ENCODE measurements at regions not wholly inside any gene's neighbourhood (a gene's known extent, or its start where the extent isn't known, plus 50 kb on each side); places are given as distances from the start of the nearest gene placed in this dataset.

DNA sequence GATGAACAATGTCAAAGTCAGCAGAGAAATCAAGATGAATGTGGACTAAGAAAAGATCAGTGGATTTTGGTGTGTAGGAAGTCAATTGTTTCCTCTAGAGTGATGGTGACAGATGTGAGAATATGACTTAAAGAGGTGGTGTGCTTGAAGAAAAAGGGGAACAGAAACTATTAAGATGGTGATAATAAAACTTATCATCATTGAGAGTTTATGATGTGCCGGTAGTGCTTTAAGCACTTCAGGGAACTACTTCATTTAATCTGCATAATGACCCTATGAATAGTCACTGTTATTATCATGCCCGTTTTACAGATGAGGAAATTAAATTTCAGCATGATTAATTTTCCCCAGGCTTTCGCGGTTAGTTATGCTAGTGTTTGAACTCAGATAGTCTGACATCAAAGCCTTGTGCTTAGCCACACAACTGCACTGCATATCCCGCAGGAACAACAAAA is 246.9 kb upstream of the LRRC7 start:
- no peak for TF ChIP-seq CTCF (IDR thresholded peaks at IDR 0.05; ENCODE audit: unreplicated experiment)

DNA sequence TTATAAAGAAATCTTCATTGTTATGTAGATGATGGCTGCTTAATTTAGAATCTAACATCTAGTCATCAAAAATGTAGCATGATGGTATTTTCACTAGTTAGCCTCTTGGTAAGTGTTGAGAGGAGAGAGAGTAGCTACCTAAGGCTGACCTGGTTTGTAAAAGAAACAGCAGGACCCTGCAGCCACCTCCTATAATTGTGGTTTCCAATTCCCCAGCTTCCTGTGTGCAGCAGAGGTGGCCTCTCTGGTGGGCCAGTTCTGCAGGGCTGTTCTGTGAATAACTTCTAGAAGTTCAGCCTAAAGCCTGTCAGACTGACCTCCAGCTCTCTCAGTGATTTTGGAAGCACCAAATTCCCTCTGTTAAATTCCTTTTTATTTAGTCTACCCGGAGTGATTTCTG is 246.4 kb upstream of the LRRC7 start:
- Mint-ChIP-seq H3K27ac (no peak overlapping the region), H3K9me3 (no peaks in the 10 kb centered on the region), H3K4me3 (no peak overlapping the region), H3K27me3 (ENCODE audit: low read depth) (no peaks in the 10 kb centered on the region), H3K4me1 (peaks cover 14% of the 10 kb centered on the region), H3K36me3 (no peaks in the 10 kb centered on the region)
- DNase-seq (ENCODE audit: low spot score in 2 of 2, unreplicated experiment in 2 of 2), result no peak
- no peak for TF ChIP-seq CTCF (IDR thresholded peaks at IDR 0.05; ENCODE audit: unreplicated experiment)

More for the DNA sequence above, 246.9 kb upstream of the LRRC7 start:
- no peak overlapping the region for H3K27ac Mint-ChIP-seq
- H3K9me3 Mint-ChIP-seq, result no peaks in the 10 kb centered on the region
- peaks cover 1% of the 10 kb centered on the region for H3K27me3 Mint-ChIP-seq (ENCODE audit: low read depth)
- H3K4me1 Mint-ChIP-seq, result peaks cover 14% of the 10 kb centered on the region
- H3K4me3 Mint-ChIP-seq, result no peak overlapping the region
- no peaks in the 10 kb centered on the region for H3K36me3 Mint-ChIP-seq
- no peak for DNase-seq (ENCODE audit: low spot score in 2 of 2, unreplicated experiment in 2 of 2)

DNA sequence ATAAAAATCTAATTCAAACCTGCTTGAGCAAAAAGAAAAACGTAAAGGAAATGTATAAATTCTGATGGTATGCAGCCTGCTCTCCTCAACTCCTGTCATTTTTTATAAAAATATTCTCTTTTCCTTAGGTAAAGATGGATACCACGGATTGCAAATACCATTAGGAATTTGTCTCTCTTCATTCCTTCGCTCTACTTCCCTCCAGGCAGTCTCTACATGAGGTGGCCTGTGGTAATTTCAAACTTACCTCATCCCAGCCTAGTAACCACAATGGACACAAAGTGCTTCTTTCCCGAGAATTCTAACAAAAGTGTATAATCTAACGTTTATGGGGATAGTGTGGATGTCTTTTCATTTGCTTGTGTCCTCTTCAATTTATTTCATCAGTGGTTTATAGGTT is 239.5 kb upstream of the LRRC7 start:
- Mint-ChIP-seq H3K4me1 (no peaks in the 10 kb centered on the region), H3K36me3 (peaks cover 3% of the 10 kb centered on the region), H3K27ac (no peak overlapping the region), H3K9me3 (peaks cover 12% of the 10 kb centered on the region), H3K27me3 (ENCODE audit: low read depth) (no peaks in the 10 kb centered on the region), H3K4me3 (no peak overlapping the region)
- no peak for TF ChIP-seq CTCF (IDR thresholded peaks at IDR 0.05; ENCODE audit: unreplicated experiment)
- no peak for DNase-seq (ENCODE audit: low spot score in 2 of 2, unreplicated experiment in 2 of 2)

DNA sequence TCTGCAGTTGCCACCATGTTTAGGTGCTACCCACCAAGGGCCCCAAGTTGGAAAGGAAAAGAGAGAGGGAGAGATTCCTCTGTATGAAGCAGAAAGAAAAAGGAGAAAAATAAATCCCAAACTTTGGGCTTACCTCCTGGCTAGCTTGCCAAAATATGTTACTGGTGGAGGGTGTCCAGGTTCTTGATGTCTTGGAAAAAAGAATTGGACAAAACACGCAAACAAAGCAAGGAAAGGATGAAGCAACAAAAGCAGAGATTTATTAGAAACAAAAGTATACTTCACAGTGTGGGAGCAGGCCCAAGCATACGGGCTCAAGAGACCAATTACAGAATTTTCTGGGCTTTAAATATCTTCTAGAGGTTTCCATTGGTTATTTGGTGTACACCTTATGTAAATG is 204.5 kb upstream of the LRRC7 start:
- Mint-ChIP-seq H3K27me3 (ENCODE audit: low read depth) (no peaks in the 10 kb centered on the region), H3K4me1 (no peaks in the 10 kb centered on the region), H3K27ac (no peak overlapping the region), H3K4me3 (no peak overlapping the region), H3K36me3 (no peaks in the 10 kb centered on the region), H3K9me3 (peaks cover 6% of the 10 kb centered on the region)
- no peak for DNase-seq (ENCODE audit: low spot score in 2 of 2, unreplicated experiment in 2 of 2)
- no peak for TF ChIP-seq CTCF (IDR thresholded peaks at IDR 0.05; ENCODE audit: unreplicated experiment)

DNA sequence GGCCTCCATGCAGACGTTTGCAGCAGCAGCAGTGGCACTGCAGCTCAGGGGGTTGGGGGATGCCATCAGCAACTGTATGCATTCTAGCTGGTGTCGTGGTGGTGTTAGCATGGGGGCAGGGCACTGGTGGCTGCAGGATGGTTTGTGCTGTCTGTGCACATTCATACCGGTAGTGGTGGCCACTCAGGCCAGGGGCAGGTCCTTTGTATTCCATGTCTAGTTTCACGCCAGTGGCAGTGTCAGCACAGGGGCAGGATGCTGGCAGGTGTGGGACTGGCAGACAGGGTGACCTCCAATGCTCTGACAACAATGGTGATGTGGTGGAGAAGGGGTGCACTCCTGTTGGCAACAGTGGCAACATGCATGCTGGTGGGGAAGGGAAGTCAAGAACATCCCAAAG is 194.2 kb upstream of the LRRC7 start:
- Mint-ChIP-seq H3K9me3 (peaks cover 11% of the 10 kb centered on the region), H3K27ac (no peak overlapping the region), H3K36me3 (no peaks in the 10 kb centered on the region), H3K27me3 (ENCODE audit: low read depth) (peaks cover 3% of the 10 kb centered on the region), H3K4me1 (no peaks in the 10 kb centered on the region), H3K4me3 (no peak overlapping the region)
- DNase-seq (ENCODE audit: low spot score in 2 of 2, unreplicated experiment in 2 of 2), result no peak
- TF ChIP-seq CTCF (IDR thresholded peaks at IDR 0.05; ENCODE audit: unreplicated experiment), result no peak

DNA sequence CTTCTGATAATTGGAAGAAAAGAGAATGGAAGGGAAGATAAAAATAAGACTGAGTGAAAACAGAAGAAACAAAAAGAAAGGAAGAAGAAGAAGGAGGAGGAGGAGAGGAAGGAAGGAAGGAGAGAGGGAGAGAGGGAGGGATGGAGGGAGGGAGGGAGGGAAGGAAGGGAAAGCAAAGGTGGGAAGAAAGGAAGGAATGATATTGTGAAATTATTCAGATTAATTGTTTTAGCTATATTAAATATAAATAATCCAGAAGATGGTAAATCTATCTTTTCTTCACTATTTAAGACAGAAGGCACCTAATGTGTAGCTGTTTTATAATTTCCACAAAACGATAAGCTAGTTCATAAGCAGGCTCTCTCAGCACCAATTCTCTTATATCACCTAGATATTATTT is 191.3 kb upstream of the LRRC7 start:
- no peaks in the 10 kb centered on the region for H3K9me3 Mint-ChIP-seq
- no peaks in the 10 kb centered on the region for H3K4me1 Mint-ChIP-seq
- H3K27ac Mint-ChIP-seq, result no peak overlapping the region
- peaks cover 3% of the 10 kb centered on the region for H3K27me3 Mint-ChIP-seq (ENCODE audit: low read depth)
- DNase-seq (ENCODE audit: low spot score in 2 of 2, unreplicated experiment in 2 of 2), result no peak
- H3K36me3 Mint-ChIP-seq, result no peaks in the 10 kb centered on the region
- H3K4me3 Mint-ChIP-seq, result no peak overlapping the region
- no peak for TF ChIP-seq CTCF (IDR thresholded peaks at IDR 0.05; ENCODE audit: unreplicated experiment)

All from mesothelial cell of epicardium (in vitro differentiated cells).